GM10266 (cell line): ENCODE measurements at regions not wholly inside any gene's neighbourhood (a gene's known extent, or its start where the extent isn't known, plus 50 kb on each side); places are given as distances from the start of the nearest gene placed in this dataset.
"Not testable (repeated sequence)": the region's sequence is repeated elsewhere in the genome, so short reads cannot be mapped to it uniquely, and the experiment has no call there.

Experiments used
- DNase-seq: peaks from one replicate; pipeline ENCODE4 v3.0.0; 2012; ENCODE audit errors: extremely low spot score
- TF ChIP-seq, protein P1 (sequence below): IDR thresholded peaks from 2 replicates; pipeline ENCODE4 v1.5.1; 2012; ENCODE audit warnings: mild to moderate bottlenecking, low read depth; ENCODE audit not compliant: control insufficient read depth, insufficient read depth; ENCODE audit errors: missing control alignments

DNA sequence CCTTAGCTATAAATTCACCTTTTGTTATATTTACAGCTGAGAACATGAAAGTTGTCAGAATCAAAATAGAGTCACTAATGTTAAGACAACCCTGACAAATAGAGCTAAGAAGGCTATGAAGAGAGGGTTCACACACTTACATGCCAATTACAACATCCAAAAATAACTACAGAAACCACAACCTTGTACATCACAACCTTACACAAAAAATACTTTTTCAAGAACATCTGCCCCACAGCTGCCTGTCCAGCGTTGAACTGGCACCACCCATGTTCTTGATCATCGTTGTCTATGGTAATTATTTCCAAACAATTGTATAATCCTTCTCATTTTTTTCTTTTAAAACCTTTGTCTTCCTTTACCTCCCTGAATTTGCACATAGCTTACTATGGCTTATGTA lies 231.2 kb upstream of the FKBP1C start:
- TF ChIP-seq, protein P1, sequence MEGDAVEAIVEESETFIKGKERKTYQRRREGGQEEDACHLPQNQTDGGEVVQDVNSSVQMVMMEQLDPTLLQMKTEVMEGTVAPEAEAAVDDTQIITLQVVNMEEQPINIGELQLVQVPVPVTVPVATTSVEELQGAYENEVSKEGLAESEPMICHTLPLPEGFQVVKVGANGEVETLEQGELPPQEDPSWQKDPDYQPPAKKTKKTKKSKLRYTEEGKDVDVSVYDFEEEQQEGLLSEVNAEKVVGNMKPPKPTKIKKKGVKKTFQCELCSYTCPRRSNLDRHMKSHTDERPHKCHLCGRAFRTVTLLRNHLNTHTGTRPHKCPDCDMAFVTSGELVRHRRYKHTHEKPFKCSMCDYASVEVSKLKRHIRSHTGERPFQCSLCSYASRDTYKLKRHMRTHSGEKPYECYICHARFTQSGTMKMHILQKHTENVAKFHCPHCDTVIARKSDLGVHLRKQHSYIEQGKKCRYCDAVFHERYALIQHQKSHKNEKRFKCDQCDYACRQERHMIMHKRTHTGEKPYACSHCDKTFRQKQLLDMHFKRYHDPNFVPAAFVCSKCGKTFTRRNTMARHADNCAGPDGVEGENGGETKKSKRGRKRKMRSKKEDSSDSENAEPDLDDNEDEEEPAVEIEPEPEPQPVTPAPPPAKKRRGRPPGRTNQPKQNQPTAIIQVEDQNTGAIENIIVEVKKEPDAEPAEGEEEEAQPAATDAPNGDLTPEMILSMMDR = no peak
- DNase-seq = no peak

DNA sequence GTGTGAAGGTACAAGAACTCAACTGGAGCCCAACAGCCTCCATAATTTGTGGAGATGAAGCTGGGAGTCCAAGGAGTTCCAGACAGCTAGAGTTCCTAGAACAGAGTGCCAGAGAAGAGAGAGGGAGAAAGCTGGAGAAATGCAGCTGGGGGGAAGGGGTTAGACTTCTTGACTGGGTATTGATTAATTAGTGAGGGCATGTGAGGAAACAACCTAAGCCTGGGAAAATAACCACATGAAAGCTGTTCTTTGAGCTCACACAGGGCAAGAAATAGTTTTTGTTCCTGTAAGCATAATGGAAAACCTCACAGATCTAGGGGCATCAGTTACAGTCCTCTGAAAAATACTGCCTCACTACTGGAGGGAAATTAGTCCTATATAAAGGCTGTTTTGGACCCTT lies 230.5 kb upstream of the FKBP1C start:
- no peak for DNase-seq
- TF ChIP-seq, protein P1 = no peak

DNA sequence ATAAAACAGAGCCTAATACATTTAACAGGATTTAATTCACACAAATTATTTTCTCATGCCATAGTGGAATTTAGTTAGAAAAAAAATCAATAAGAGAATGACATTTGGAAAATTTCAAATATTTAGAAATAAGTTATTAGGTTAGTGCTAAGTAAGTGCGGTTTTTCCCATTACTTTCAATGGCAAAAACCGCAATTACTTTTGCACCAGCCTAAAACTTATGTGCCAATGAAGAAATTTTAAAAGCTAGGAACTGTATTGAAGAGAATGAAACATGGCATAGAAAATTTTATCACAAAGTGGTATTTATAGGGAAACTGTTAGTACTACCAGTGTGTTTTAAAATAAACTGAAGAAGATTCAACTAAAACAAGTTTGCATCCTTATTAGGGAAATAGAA lies 228.3 kb upstream of the FKBP1C start:
- TF ChIP-seq, protein P1 = no peak
- no peak for DNase-seq

DNA sequence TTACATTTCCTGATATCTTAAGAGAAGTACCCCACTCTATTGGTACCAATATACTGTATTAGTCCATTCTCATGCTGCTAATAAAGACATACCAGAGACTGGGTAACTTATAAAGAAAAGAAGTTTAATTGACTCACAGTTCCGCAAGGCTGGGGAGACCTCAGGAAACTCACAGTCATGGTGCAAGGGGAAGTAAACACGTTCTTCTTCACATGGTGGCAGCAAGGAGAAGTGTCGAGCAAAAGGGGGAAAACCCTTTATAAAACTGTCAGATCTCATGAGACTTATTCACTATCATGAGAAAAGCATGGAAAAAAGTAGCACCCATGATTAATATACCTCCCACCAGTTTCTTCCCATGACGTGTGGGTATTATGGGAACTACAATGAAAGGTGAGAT lies 219.6 kb upstream of the FKBP1C start:
- DNase-seq = not testable (repeated sequence)

DNA sequence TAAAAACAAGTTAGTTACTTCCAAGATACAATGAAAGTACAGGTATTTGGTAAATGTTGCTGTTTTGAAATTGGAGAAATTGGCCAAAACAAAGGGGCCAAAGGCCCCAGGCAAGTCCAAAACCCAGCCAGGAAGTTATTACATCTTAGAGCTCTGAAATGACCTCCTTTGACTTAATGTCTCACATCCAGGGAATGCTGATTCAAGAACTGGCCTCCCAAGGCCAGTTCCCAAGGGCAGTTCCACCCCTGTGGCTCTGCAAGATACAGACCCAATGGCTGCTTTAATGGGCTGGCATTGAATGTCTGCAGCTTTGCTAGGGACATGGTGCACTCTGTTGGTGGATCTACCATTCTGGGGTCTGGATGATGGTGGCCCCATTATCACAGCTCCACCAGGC lies 217.3 kb upstream of the FKBP1C start:
- DNase-seq = no peak
- TF ChIP-seq, protein P1 = no peak

DNA sequence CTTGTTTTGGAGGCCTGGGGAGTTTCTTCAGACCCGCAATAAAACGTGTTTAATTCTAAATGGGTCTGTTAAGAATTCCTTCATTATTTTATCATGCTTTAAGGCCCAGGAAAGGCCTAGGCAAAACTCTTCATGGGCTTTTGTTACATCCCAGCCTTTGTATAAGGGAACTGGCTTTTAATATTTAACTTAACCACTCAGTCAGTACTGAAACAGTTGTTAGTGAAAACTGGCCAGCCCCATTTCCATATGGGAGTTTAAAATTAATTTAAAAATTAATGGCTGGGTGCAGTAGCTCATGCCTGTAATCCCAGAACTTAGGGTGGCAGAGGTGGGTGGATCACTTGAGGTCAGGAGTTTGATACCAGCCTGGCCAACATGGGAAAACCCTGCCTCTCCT lies 213.2 kb upstream of the FKBP1C start:
- no peak for DNase-seq
- TF ChIP-seq, protein P1 = no peak

DNA sequence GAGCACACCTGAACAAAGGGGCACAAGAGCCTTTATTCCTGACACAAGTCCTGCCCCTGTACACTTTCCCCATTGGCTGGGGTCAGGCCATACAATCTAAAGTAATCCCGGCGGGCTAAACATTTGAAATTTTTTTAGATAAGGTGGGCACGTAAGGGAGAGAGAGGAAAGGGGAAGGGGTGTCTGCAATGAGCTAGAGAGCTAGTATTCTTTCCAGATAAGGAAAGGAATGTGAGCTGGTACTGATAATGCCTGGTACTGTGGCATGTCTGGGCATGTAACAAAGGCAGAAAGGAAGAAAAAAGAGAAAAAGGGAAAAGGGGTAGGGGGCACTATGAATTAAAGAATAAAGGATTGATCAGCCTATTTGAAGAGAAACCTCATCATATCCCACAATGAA lies 212.0 kb upstream of the FKBP1C start:
- not testable (repeated sequence) for DNase-seq

DNA sequence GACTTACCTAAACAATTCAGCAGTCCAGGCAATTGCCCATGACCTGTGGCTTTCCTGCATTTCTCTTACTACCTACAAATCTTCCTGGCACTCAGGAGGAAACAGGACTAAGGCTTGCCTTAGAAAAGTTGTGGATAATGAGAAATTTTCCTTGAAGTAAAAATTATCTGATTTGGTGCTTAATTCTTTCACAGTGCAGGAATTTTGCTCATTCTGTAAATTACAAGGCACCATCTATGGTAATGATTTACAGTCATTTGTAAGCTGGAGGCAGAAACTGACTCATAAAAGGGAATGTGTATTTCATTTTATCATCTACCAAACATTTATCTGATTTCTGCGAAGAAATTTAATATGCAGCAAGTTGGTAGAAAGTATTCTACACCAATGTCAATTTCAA lies 211.5 kb upstream of the FKBP1C start:
- no peak for DNase-seq
- TF ChIP-seq, protein P1 = no peak

DNA sequence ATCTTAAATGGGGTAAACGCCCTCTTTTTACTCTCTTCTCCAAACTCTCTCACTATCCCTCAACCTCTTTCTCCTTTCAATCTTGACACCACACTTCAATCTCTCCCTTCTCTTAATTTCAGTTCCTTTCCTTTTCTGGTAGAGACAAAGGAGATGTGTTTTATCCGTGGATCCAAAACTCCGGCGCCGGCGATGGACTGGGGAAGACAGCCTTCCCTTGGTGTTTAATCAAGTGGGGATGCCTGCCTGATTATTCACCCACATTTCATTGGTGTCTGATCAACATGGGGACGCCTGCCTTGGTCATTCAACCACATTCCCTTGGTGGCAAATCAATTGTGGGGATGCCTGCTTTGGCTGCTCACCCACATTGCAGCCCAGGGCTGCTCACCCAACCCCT lies 205.3 kb upstream of the FKBP1C start:
- DNase-seq = not testable (repeated sequence)

DNA sequence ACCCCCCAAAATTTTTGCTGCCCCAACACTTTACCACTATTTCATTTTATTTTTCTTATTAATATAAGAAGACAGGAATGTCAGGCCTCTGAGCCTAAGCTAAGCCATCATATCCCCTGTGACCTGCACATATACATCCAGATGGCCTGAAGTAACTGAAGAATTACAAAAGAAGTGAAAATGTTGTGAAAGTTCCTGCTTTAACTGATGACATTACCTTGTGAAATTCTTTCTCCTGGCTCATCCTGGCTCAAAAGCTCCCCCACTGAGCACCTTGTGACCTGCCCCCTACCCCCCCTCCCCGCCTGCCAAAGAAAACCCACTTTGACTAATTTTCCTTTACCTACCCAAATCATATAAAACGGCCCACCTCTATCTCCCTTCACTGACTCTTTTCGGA lies 200.3 kb upstream of the FKBP1C start:
- DNase-seq = not testable (repeated sequence)
